ENCODE measurements at regions not wholly inside any gene's neighbourhood (a gene's known extent, or its start where the extent isn't known, plus 50 kb on each side); places are given as distances from the start of the nearest gene placed in this dataset.

GRCh38 chrX:97666890-97667289, 783.2 kb downstream of the RPA4 start:
- no peak for DNase-seq (ENCODE audit: low spot score)

GRCh38 chrX:97668126-97668525, 784.4 kb downstream of the RPA4 start:
- no peak for DNase-seq (ENCODE audit: low spot score)

GRCh38 chrX:97672138-97672537, 788.4 kb downstream of the RPA4 start:
- DNase-seq (ENCODE audit: low spot score) = no peak

GRCh38 chrX:97672608-97673007, 788.9 kb downstream of the RPA4 start:
- DNase-seq (ENCODE audit: low spot score) = no peak

GRCh38 chrX:97673135-97673534, 789.4 kb downstream of the RPA4 start:
- DNase-seq (ENCODE audit: low spot score) = no peak

- DNase-seq (ENCODE audit: low spot score) = no peak
These were observed 799.5 kb downstream of the RPA4 start for GRCh38 chrX:97682991-97683840.

- DNase-seq (ENCODE audit: low spot score) = peak; percentile 35
These were observed 802.0 kb downstream of the RPA4 start for GRCh38 chrX:97685753-97686152.

GRCh38 chrX:97691901-97692455, 808.3 kb downstream of the RPA4 start:
- DNase-seq (ENCODE audit: low spot score) = no peak

GRCh38 chrX:97692575-97692974, 808.9 kb downstream of the RPA4 start:
- DNase-seq (ENCODE audit: low spot score) = no peak

- DNase-seq (ENCODE audit: low spot score) = no peak
These were observed 816.8 kb downstream of the RPA4 start for GRCh38 chrX:97700547-97700946.

GRCh38 chrX:97704474-97704873, 820.8 kb downstream of the RPA4 start:
- DNase-seq (ENCODE audit: low spot score) = no peak

- DNase-seq (ENCODE audit: low spot score) = no peak
These were observed 821.2 kb downstream of the RPA4 start for GRCh38 chrX:97704881-97705280.

GRCh38 chrX:97705936-97706335, 822.2 kb downstream of the RPA4 start:
- no peak for DNase-seq (ENCODE audit: low spot score)

GRCh38 chrX:97714072-97714471, 830.4 kb downstream of the RPA4 start:
- no peak for DNase-seq (ENCODE audit: low spot score)

- no peak for DNase-seq (ENCODE audit: low spot score)
These were observed 844.5 kb downstream of the RPA4 start for GRCh38 chrX:97728215-97728614.

GRCh38 chrX:97740044-97740443, 856.3 kb downstream of the RPA4 start:
- DNase-seq (ENCODE audit: low spot score) = no peak

GRCh38 chrX:97740886-97741285, 857.2 kb downstream of the RPA4 start:
- DNase-seq (ENCODE audit: low spot score) = no peak

GRCh38 chrX:97743014-97743413, 859.3 kb downstream of the RPA4 start:
- no peak for DNase-seq (ENCODE audit: low spot score)

- DNase-seq (ENCODE audit: low spot score) = no peak
These were observed 863.6 kb downstream of the RPA4 start for GRCh38 chrX:97747346-97747745.

GRCh38 chrX:97751016-97751415, 867.3 kb downstream of the RPA4 start:
- DNase-seq (ENCODE audit: low spot score) = no peak

GRCh38 chrX:97751735-97752134, 868.0 kb downstream of the RPA4 start:
- no peak for DNase-seq (ENCODE audit: low spot score)

GRCh38 chrX:97756879-97757278, 873.2 kb downstream of the RPA4 start:
- no peak for DNase-seq (ENCODE audit: low spot score)

- DNase-seq (ENCODE audit: low spot score) = no peak
These were observed 879.7 kb downstream of the RPA4 start for GRCh38 chrX:97763391-97763790.

- DNase-seq (ENCODE audit: low spot score) = no peak
These were observed 880.3 kb downstream of the RPA4 start for GRCh38 chrX:97763981-97764380.
